OCI-LY1 (cell line): ENCODE measurements at regions not wholly inside any gene's neighbourhood (a gene's known extent, or its start where the extent isn't known, plus 50 kb on each side); places are given as distances from the start of the nearest gene placed in this dataset.

Experiments
- CTCF ChIP-seq: fragments of 200-600 bp; sonication (generic), shearing (Covaris generic); IDR thresholded peaks from 2 replicates; pipeline ENCODE4 v1.5.1; 2017; ENCODE audit warnings: mild to moderate bottlenecking, antibody characterized with exemption, low read length, moderate library complexity, mixed read lengths
- EZH2 ChIP-seq: fragments of 200-600 bp; sonication (generic), shearing (Covaris generic); IDR thresholded peaks from 2 replicates; pipeline ENCODE4 v1.8.0; 2017; ENCODE audit warnings: borderline replicate concordance, mixed run types, mild to moderate bottlenecking, antibody characterized with exemption, low read length, moderate library complexity, mixed read lengths

GRCh38 chr5:120258123-120258522 is 206.0 kb upstream of the PRR16 start:
- TF ChIP-seq CTCF (no peak), EZH2 (no peak)
